ENCODE measurements at regions not wholly inside any gene's neighbourhood (a gene's known extent, or its start where the extent isn't known, plus 50 kb on each side); places are given as distances from the start of the nearest gene placed in this dataset.
"Not testable (repeated sequence)": the region's sequence is repeated elsewhere in the genome, so short reads cannot be mapped to it uniquely, and the experiment has no call there.

DNA sequence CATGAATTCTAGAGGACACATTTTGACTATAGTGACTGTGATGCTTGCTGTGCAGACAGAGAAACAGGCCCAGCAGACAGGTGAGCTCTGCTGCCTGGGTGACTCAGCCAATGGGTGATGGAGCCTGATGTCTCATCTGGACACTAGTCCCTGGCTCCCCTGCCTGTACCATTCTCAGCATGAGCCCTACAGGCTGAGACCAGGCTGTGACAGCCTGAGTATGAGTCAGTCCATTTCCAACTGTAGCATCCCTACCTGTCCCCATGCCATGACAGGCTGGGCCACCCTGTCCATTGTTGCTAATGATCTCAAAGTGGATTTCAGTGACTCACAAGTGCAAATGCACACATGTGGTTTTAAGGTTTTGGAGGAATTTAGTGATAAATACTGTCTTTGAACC, 102.5 kb upstream of the EEF2KMT start:
- Mint-ChIP-seq H3K4me1 (no peaks in the 10 kb centered on the region), H3K27me3 (no peaks in the 10 kb centered on the region), H3K36me3 (no peaks in the 10 kb centered on the region), H3K27ac (no peak overlapping the region), H3K9me3 (no peaks in the 10 kb centered on the region), H3K4me3 (no peak overlapping the region)
- CTCF ChIA-PET: no interaction called here
- no peak for DNase-seq

- Mint-ChIP-seq H3K4me1 (no peaks in the 10 kb centered on the region), H3K9me3 (no peaks in the 10 kb centered on the region), H3K27ac (no peak overlapping the region), H3K27me3 (no peaks in the 10 kb centered on the region), H3K4me3 (no peak overlapping the region), H3K36me3 (no peaks in the 10 kb centered on the region)
- DNase-seq: no peak
- CTCF ChIA-PET: no interaction called here
These were observed 98.6 kb upstream of the EEF2KMT start for GRCh38 chr16:5196204-5196603.

DNA sequence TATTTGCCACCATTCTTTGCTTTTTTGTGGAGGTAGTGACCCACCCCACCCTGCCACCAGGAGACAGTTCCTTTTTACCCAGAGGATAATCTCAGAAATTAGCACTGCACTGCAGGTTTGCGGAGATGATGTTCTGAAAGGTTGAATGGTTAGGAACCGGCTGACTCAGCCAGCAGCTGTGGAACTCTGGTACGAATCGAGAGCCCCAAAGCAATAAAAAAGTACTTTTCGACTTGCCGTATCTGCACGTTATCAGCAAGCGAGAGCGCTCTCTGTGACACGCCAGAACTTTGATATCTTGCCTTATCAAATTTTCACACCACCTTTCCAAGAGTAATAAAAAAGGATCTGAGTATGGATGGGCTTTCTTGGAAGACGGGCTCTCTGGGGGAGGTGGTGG, 96.3 kb upstream of the EEF2KMT start:
- Mint-ChIP-seq H3K27ac (no peak overlapping the region), H3K4me1 (no peaks in the 10 kb centered on the region), H3K9me3 (no peaks in the 10 kb centered on the region), H3K27me3 (no peaks in the 10 kb centered on the region), H3K36me3 (no peaks in the 10 kb centered on the region), H3K4me3 (no peak overlapping the region)
- CTCF ChIA-PET: no interaction called here
- DNase-seq: no peak

DNA sequence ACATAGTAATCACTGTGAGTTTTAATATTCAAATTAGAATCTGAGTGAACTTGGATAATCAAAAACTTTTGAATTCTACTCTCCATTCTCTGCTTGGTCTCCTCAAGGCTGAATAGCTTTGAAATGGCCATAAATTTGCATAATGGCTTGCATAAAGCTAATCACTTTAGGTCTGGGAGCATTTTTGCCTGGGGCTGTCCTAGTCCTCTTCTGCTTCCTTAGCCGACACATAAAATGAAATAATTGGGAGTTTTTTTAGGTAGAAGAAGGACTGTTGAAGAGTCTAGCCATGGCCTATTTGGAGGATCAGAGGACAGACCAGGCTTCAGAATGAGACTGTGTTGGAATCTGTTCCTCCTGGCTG, 91.4 kb upstream of the EEF2KMT start:
- Mint-ChIP-seq H3K27ac (no peak overlapping the region), H3K9me3 (no peaks in the 10 kb centered on the region), H3K36me3 (no peaks in the 10 kb centered on the region), H3K27me3 (no peaks in the 10 kb centered on the region), H3K4me1 (no peaks in the 10 kb centered on the region), H3K4me3 (no peak overlapping the region)
- no peak for DNase-seq
- CTCF ChIA-PET: interaction anchor here (0.6 kb wide), 1 partner anchor 1413 kb away, joined by 3 read pairs; no protein-coding TSS in a partner anchor

DNA sequence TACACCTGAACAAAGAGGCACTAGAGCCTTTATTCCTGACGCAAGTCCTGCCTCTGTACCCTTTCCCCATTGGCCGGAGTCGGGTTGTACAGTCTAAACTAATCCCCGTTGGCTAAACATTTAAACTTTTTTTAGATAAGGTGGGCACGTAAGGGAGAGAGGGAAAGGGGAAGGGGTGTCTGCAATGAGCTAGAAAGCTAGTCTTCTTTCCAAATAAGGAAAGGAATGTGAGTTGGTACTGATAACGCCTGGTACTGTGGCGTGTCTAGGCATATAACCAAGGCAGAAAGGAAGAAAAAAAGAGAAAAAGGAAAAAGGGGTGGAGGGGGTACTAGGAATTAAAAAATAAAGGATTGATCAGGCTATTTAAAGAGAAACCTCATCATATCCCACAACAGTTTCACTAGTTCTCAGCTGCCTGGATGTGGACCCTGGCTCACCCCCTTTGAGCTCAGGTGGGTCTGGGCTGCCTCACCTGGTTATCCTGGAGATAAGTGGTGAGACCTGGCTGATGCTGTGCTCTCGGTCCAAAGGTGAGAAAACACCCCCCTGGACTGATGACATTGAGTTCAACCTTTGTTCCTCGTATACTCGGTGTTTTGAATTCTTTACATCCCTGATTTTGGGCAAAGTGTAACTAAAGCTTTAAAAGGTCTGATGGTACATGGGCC, 90.9 kb upstream of the EEF2KMT start:
- DNase-seq: no peak

GRCh38 chr16:5187402-5187952, 89.9 kb upstream of the EEF2KMT start:
- CTCF ChIA-PET: no interaction called here
- DNase-seq: no peak
- no peak overlapping the region for H3K27ac Mint-ChIP-seq
- H3K4me1 Mint-ChIP-seq: no peaks in the 10 kb centered on the region
- no peaks in the 10 kb centered on the region for H3K27me3 Mint-ChIP-seq
- H3K4me3 Mint-ChIP-seq: no peak overlapping the region
- no peaks in the 10 kb centered on the region for H3K36me3 Mint-ChIP-seq
- H3K9me3 Mint-ChIP-seq: no peaks in the 10 kb centered on the region

More for the DNA sequence above, 90.9 kb upstream of the EEF2KMT start:
- Mint-ChIP-seq H3K4me1 (no peaks in the 10 kb centered on the region), H3K36me3 (no peaks in the 10 kb centered on the region), H3K9me3 (no peaks in the 10 kb centered on the region), H3K27ac (no peak overlapping the region), H3K4me3 (no peak overlapping the region), H3K27me3 (no peaks in the 10 kb centered on the region)
- CTCF ChIA-PET: no interaction called here

DNA sequence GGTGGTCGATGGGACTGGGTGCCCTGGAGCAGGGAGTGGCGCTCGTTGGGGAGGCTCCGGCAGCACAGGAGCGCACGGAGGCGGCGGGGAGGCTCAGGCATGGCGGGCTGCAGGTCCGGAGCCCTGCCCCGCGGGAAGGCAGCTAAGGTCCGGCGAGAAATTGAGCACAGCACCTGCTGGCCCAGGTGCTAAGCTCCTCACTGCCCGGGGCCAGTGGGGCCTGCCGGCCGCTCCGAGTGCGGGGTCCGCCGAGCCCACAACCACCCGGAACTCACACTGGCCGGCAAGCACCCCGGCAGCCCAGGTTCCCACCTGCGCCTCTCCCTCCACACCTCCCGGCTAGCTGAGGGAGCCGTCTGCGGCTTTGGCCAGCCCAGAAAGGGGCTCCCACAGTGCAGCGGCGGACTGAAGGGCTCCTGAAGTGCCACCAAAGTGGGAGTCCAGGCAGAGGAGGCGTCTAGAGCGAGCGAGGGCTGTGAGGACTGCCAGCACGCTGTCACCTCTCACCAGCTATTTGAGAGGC, 88.8 kb upstream of the EEF2KMT start:
- Mint-ChIP-seq H3K4me3 (no peak overlapping the region), H3K4me1 (no peaks in the 10 kb centered on the region), H3K36me3 (no peaks in the 10 kb centered on the region), H3K27me3 (no peaks in the 10 kb centered on the region), H3K9me3 (no peaks in the 10 kb centered on the region), H3K27ac (no peak overlapping the region)
- CTCF ChIA-PET: no interaction called here
- DNase-seq: no peak

DNA sequence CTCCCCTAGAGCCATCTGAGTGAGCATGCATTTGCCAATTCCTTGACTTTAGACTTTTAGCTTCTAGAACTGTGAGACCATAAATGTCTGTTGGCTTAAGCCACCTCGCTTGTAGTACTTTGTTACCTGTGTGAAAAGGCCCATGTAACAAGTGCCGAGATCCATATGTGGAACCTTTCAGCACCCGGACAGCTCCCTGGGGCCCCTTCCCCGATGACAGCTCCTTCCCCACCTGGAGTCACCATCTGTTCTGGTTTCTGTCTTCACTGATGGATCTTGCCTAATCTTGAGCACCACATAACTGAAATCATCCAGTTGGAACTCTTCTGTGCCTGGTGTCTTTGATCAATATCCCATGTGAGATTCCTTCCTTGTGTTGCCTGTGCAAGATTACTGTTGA, 78.9 kb upstream of the EEF2KMT start:
- H3K4me1 Mint-ChIP-seq: no peaks in the 10 kb centered on the region
- H3K9me3 Mint-ChIP-seq: peaks cover 34% of the 10 kb centered on the region
- H3K27ac Mint-ChIP-seq: no peak overlapping the region
- no peak overlapping the region for H3K4me3 Mint-ChIP-seq
- no peaks in the 10 kb centered on the region for H3K36me3 Mint-ChIP-seq
- CTCF ChIA-PET: no interaction called here
- no peak for DNase-seq
- H3K27me3 Mint-ChIP-seq: no peaks in the 10 kb centered on the region

DNA sequence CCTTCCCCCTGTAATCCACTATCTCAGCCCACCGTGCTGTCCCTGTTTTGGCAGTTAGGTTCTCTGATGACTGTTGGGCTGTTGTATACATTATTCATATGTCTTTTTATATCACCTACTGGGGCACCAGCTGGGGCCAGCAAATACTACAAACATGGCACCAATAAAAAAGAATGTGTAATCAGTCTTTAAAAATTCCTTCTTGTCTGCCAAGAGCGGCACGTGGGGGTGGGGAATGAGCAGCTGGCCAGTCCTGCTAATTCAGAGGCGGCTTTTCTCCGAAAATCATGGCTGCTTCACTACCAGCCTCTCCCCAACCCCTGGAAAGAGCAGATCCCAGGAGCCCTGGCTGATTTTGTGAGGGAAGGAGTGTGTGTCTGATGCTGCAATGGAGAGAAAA, 77.7 kb upstream of the EEF2KMT start:
- CTCF ChIA-PET: no interaction called here
- Mint-ChIP-seq H3K36me3 (no peaks in the 10 kb centered on the region), H3K27me3 (no peaks in the 10 kb centered on the region)

GRCh38 chr16:5166486-5166885, 68.9 kb upstream of the EEF2KMT start:
- Mint-ChIP-seq H3K4me3 (no peak overlapping the region), H3K4me1 (no peaks in the 10 kb centered on the region), H3K27me3 (no peaks in the 10 kb centered on the region), H3K36me3 (no peaks in the 10 kb centered on the region), H3K27ac (no peak overlapping the region), H3K9me3 (no peaks in the 10 kb centered on the region)
- CTCF ChIA-PET: interaction anchor here (0.6 kb wide), 1 partner anchor 13 kb away, joined by 3 read pairs; no protein-coding TSS in a partner anchor
- no peak for DNase-seq

More for the DNA sequence above, 77.7 kb upstream of the EEF2KMT start:
- peaks cover 26% of the 10 kb centered on the region for H3K9me3 Mint-ChIP-seq
- H3K4me3 Mint-ChIP-seq: no peak overlapping the region
- H3K4me1 Mint-ChIP-seq: no peaks in the 10 kb centered on the region
- no peak for DNase-seq
- H3K27ac Mint-ChIP-seq: no peak overlapping the region

DNA sequence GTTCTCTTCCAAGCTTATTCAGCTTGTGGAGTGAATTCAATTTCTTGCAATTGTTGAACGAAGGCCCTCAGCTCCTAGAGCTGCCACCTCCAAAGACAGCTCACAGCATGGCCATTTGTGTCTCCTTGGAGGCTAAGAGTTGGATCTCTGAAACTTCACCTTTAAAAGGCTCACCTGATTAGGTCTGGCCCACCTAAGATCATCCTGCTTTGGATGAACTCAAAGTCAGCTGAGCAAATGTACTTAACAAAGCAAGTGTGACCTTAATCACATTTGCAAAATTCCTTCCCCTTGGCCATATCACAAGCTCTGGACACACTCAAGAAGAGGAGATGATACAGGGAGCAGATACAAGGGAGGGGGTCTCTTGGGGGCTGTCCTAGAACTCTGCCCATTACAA, 67.8 kb upstream of the EEF2KMT start:
- H3K4me1 Mint-ChIP-seq, H3K36me3 Mint-ChIP-seq, H3K9me3 Mint-ChIP-seq, DNase-seq, H3K27ac Mint-ChIP-seq, H3K27me3 Mint-ChIP-seq, CTCF ChIA-PET, H3K4me3 Mint-ChIP-seq: not testable (repeated sequence)

DNA sequence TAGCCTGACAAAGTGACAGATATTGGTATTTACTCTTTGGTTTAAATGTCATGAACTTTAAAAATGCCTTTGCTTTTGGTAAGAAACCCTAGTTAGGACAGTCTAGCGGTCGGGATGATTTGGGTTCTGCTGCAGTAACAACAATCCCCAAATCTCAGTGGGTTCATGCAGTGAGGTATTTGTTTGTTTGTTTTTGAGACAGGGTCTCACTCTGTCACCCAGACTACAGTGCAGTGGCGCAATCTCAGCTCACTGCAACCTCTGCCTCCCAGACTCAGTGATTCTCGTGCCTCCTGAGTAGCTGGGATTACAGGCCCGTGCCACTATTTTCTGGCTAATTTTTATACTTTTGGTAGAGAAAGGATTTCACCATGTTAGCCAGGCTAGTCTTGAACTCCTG, 65.2 kb upstream of the EEF2KMT start:
- DNase-seq, H3K27ac Mint-ChIP-seq, H3K27me3 Mint-ChIP-seq, H3K36me3 Mint-ChIP-seq, H3K4me1 Mint-ChIP-seq, CTCF ChIA-PET, H3K9me3 Mint-ChIP-seq, H3K4me3 Mint-ChIP-seq: not testable (repeated sequence)

GRCh38 chr16:5161888-5162287, 64.3 kb upstream of the EEF2KMT start:
- CTCF ChIA-PET, H3K9me3 Mint-ChIP-seq, H3K27me3 Mint-ChIP-seq, H3K36me3 Mint-ChIP-seq, H3K27ac Mint-ChIP-seq, H3K4me1 Mint-ChIP-seq, DNase-seq, H3K4me3 Mint-ChIP-seq: not testable (repeated sequence)

- DNase-seq, CTCF ChIA-PET, H3K27ac Mint-ChIP-seq, H3K27me3 Mint-ChIP-seq, H3K36me3 Mint-ChIP-seq, H3K4me3 Mint-ChIP-seq, H3K9me3 Mint-ChIP-seq, H3K4me1 Mint-ChIP-seq: not testable (repeated sequence)
These were observed 62.4 kb upstream of the EEF2KMT start for GRCh38 chr16:5160010-5160409.

DNA sequence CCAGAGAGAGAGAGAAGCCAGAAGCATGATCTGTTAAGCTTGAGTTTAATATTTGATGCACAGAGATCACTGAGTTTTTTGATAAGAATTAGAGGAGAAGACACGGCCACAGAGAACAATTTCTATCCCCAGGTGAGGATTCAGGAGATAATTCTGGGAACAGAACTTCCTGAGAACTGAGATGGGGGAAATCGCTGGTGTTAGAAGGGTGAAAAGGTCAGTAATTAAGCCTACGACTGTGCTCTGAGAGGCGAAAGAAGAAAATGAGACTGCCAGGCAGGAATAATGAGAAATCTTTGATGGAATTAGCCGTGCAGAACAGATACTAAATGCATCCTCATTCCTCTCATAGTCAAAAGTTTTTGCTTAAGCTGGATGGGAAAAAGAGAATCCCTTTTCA, 61.9 kb upstream of the EEF2KMT start:
- H3K9me3 Mint-ChIP-seq, H3K4me3 Mint-ChIP-seq, H3K27me3 Mint-ChIP-seq, DNase-seq, H3K4me1 Mint-ChIP-seq, H3K36me3 Mint-ChIP-seq, CTCF ChIA-PET, H3K27ac Mint-ChIP-seq: not testable (repeated sequence)
